Amniotic epithelial cell (primary cell): ENCODE measurements at regions not wholly inside any gene's neighbourhood (a gene's known extent, or its start where the extent isn't known, plus 50 kb on each side); places are given as distances from the start of the nearest gene placed in this dataset.
A peak's percentile ranks its signal among the peaks of the same experiment; 100 is the strongest.

Experiments
- DNase-seq: peaks from one replicate; pipeline ENCODE4 v3.0.0-alpha.2; 2010; ENCODE audit warnings: low read depth

- DNase-seq, result no peak
These were observed 265.7 kb upstream of the MAGI2 start for GRCh38 chr7:79719216-79719615.

DNA sequence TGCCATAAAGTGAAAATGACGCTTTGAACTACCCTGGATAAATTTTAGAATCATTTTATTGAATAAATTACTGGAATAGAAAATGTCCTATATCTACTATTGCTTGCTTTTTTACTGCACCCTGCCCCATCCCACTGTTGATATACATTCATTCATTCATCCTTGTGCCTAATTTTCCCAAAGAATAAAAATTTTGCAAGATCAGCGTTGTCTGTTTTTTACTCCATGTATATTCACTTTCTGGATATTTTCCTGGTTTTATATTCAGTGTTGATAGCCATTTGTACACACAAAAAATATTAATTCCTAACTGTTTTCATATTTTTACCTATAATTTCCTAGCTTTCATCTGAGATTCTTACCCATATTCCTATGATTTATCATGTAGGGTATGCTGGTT lies 262.9 kb upstream of the MAGI2 start:
- DNase-seq, result no peak

GRCh38 chr7:79714081-79714480 lies 260.6 kb upstream of the MAGI2 start:
- no peak for DNase-seq

DNA sequence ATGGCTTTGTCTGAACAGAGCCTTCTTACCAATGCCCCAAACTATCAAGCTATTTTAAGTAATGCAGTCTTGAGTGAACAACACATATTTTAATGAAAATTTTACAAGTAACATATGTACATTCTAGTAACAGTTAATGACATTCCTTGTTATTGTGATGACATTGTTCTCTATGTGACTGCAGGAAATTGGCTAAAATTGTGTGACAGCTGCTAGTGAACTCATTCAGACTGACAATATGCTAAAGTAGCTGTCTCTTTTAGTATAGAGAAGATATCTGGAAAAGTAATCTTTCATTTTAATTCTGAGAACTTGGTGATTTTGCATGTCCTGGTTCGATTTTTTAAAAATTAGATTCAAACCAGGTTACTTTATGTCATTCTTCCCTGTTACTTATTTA lies 259.8 kb upstream of the MAGI2 start:
- DNase-seq, result no peak

DNA sequence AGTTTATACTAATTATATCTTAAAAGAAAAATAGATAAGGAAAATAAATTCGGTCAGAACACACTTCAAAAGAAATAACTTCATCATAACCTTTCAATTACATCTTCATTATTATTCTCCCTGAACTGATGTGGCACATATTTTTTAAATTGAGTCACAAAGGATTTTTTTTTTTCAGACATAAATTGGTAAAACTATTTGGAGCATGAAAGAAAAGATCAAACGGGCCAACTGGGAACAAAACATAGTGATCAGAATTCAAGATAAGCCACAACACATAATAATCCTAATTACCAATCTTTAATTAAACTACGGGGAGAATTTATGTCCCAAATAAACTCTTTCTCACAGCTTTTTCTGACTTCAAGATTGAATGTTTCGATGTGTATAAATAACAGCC lies 258.2 kb upstream of the MAGI2 start:
- DNase-seq, result no peak

DNA sequence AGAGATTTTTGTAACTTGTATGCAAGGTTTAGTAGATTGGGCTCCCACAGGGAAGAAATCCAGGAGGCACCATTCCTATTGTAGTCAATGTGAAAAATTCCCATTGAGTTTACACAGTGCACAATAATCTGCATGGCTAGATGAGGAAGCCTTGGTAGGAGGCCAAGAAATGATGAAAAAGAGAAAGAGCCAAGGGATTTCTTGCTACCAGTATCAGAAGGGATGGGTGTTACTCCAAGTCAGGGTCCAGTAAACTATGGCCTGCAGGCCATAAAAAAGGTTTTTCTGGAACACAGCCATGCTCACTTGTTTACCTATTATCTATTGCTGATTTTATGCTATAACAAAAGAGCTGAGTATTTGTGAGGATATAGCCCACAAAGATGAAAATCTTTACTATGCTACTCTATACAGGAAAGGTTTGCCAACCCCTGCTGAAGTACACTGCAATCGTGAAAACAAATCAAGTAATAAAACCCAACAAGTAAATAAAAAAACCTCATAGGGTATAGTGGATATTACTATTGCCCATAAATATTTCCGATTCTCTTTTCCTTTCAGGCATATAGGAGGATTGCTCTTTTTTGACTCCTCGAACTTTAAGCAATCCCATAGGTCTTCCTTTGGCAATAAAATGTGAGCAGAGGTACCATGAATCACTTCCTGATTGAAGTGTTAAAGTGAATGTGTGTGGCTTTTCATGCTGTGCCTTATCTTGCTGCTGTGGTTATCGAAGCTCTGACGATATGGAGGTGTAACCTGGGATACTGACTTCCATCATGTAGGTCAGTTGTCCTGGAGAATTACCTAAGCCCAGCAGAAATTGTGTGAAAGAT lies 256.3 kb upstream of the MAGI2 start:
- DNase-seq, result peak; percentile 59

DNA sequence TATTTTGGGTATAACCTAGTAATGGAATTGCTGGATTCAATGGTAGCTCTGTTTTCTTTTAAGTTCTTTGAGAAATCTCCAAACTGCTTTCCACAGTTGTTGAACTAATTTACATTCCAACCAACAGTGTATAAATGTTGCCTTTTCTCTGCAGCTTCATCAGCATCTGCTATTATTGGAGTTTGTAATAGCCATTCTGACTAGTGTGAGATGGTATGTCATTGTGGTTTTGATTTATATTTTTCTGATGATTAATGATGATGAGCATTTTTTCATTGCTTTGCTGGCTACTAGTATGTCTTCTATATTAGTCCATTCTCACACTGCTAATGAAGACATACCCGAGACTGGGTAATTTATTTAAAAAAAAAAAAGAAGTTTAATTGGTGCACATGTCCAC lies 248.6 kb upstream of the MAGI2 start:
- DNase-seq, result no peak

- DNase-seq, result peak; percentile 93
These were observed 238.5 kb upstream of the MAGI2 start for GRCh38 chr7:79692015-79692414.

DNA sequence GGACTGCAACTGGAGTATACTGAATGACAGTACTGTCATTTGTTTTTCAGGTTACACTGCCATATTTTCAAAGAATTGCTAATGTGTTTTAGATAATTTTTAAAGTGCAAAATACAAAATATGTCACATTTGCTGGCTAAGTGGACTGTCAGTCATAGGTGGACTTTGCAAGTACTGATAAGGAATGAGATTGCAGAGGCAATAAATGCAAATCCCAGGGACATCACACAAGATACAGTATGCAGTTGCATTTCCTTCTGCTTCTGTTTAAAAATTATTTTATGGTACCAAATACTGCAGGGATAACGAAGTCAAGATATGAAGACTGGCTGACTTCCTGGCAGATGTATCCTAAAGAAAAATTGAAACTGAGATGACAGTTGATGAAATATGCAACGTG lies 237.6 kb upstream of the MAGI2 start:
- DNase-seq, result no peak

DNA sequence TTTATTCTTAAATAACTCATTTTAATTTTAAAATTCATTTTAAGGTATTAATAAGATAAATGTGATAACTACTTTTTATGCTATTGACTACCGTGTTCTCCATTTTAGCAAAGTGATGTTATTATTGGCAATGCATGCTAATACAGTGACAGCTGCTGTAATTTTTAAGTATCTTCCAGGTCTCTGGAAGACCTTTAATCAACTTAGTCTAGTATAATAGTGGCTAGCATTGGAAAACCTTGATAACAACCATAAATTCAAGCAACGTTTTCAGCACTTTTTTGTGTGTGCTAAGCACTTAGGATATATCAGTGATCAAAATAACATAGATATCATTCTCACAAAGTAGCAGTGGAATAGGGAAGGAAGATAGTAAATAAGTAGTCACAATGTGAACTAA lies 230.9 kb upstream of the MAGI2 start:
- DNase-seq, result no peak

DNA sequence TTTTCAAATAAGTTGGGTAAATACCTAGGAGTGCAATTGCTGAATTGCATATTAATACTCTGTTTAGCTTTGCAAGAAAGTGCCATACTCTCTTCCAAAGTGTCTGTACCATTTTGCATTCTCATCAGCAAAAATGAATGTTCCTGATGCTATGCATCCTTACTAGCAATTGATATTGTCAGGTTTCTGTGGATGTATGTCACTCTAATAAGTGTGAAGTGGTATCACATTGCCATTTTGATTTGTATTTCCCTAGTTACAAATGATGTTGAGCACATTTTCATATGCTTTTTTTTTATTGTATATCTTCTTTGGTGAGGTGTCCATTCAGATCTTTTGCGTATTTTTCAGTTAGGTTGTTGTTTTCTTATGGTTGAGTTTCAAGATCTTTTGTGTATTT lies 230.4 kb upstream of the MAGI2 start:
- no peak for DNase-seq

- DNase-seq, result no peak
These were observed 229.9 kb upstream of the MAGI2 start for GRCh38 chr7:79683185-79683890.

DNA sequence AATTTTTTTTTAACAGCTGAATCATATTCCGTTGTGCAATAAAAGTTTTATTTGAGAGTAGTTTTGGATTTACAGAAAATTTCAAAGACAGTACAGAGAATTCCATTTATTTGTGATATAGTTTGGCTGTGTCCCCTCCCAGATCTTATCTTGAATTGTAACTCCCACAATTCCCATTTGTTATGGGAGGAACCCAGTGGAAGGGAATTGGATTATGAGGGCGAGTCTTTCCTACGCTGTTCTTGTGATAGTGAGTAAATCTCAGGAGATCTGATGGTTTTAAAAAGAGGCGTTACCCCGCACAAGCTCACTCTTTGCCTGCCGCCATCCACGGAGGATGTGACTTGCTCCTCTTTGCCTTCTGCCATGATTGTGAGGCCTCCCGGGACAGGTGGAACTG lies 228.0 kb upstream of the MAGI2 start:
- no peak for DNase-seq

DNA sequence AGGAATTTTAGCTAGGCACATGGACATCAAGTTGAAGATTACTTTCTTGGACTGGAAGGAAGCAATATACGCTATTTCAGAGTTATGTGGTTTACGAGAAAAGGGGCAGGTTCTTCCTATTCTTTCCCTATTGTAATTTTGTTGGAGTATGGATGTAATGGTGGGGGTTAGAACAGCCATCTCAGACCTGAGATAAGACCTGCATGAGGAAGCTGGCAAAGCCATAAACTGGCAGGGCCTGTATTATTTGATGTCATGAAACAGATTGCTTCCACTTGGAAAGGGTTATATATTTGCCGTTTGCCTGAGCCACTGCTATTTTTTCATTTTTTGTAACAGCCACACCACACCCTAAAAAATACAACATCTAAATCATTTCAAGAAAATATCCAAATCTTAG lies 220.5 kb upstream of the MAGI2 start:
- no peak for DNase-seq

GRCh38 chr7:79673421-79673820 lies 220.0 kb upstream of the MAGI2 start:
- no peak for DNase-seq

GRCh38 chr7:79668292-79668691 lies 214.8 kb upstream of the MAGI2 start:
- DNase-seq, result peak; percentile 45

- DNase-seq, result no peak
These were observed 213.0 kb upstream of the MAGI2 start for GRCh38 chr7:79666472-79666871.

GRCh38 chr7:79664884-79665676 lies 211.6 kb upstream of the MAGI2 start:
- no peak for DNase-seq

DNA sequence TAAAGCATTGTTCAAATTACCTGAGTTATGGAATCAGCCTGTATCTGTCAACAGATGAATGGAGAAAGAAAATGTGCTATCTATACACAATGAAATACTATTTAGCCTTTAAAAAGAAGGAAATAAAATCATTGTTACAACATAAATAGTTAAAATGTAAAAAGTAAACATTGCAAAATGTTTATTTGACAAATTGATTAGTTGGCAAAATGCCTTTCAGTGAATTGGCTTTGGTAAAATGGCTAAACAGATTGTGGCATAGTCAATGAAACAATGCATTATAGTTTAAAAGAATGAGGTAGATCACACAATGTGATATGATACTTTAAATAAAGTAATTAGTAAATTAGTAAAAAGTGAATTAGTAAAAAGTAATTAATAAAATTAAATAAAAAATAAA lies 204.8 kb upstream of the MAGI2 start:
- DNase-seq, result no peak

DNA sequence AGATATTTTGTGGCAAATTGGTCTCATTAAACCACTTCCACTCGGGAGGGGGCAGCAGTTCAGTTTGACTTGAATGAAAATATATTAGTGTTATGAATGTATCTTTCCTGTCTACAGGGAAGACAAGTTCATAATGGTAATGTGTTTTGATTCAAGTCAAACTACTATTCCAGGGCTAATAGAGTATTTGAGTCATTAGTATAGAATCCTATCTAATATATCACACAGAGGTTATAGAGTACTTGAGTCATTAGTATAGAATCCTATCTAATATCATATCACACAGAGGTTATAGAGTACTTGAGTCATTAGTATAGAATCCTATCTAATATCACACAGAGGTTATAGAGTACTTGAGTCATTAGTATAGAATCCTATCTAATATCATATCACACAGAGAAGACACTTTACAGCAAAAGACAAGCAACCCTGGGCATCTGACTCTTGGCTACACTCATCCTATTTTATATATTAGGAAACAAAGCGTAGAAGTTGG lies 199.7 kb upstream of the MAGI2 start:
- peak; percentile 35 for DNase-seq

DNA sequence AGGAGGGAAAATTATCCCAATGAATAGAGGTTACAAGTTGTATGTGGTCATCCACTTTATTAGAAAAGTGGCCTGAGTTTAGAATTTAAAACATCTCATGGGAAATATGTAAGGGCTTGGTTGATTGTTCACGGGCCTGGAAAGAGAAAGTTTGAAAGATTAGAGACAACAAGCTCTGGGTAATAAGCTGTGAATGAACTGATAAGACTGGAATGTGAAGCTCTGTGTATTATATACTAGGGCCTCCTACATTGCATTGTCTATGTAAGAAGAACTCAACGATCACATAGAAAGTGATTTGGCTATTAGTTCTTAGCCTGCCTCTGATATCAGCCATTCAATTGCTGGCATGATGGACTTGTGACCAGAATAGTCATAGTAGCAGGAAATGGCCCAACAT lies 199.2 kb upstream of the MAGI2 start:
- peak; percentile 69 for DNase-seq

- no peak for DNase-seq
These were observed 194.2 kb upstream of the MAGI2 start for GRCh38 chr7:79647711-79648110.

GRCh38 chr7:79646278-79646677 lies 192.8 kb upstream of the MAGI2 start:
- no peak for DNase-seq
